HG03460 (cell line): ENCODE measurements at regions not wholly inside any gene's neighbourhood (a gene's known extent, or its start where the extent isn't known, plus 50 kb on each side); places are given as distances from the start of the nearest gene placed in this dataset.

Experiments used
- ATAC-seq: cut with Tn5 transposase; IDR thresholded peaks from one replicate; pipeline ENCODE4 v1.9.1; 2021; ENCODE audit not compliant: unreplicated experiment

GRCh38 chr9:71218774-71219173 is 97.4 kb upstream of the TRPM3 start:
- no peak for ATAC-seq

GRCh38 chr9:71213633-71214032 is 92.2 kb upstream of the TRPM3 start:
- no peak for ATAC-seq

DNA sequence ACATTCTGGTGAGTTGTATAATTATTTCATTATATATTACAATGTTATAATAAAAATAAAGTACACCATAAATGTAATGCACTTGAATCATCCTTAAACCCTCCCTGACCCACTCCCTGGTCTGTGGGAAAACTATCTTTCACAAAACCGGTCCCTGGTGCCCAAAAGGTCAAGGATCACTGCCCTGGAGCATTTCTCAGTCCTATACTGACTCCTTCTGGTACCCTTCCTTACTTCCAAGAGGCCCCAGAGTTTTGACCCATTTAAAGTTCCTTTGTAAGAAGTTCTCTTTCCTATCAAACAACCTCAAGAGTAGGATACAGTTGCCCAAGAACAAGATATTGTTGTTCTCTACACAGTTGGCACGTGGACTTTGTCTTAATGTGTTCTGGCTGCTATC is 88.9 kb upstream of the TRPM3 start:
- ATAC-seq, result no peak

- ATAC-seq, result no peak
These were observed 88.5 kb upstream of the TRPM3 start for GRCh38 chr9:71209890-71210289.

- ATAC-seq, result no peak
These were observed 81.5 kb upstream of the TRPM3 start for GRCh38 chr9:71202931-71203330.

DNA sequence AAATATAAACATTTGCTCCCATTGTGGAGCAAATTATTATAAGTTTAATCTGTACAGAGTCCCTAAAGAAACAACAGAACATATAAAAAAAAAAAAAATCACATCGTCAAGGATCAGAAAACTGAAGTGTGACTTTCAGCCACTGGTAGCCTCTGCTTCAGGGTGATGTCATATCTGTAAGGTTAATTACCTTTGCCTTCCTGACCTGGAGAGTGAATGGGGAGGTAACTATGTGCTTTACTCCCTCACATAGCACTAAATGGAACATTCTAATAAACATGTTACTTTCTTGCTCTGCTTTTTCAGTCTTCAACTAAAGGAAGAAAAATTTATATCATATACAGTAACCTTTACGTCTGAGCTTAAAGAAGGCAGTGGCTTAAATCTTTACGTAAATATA is 70.3 kb upstream of the TRPM3 start:
- no peak for ATAC-seq

- ATAC-seq, result no peak
These were observed 61.8 kb upstream of the TRPM3 start for GRCh38 chr9:71183251-71183650.

GRCh38 chr9:71179183-71179582 is 57.8 kb upstream of the TRPM3 start:
- no peak for ATAC-seq

DNA sequence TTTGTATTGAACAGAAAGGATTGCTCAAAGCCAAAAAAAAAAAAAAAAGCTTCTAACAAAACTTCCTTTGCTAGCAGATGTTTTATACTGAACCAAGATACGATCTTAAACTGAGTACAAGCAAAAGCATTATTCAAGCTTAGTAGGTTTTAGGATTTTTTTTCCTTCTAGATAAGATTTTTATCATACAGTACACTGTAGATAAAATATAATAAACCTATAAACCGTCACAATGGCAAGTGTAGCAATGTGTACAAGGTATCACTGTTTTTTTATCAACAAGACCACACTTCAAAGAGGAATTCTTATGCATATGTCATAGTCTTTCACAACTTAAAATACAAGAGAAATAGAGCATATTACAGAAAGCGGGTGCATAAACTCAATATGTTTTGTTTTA is 56.5 kb upstream of the TRPM3 start:
- no peak for ATAC-seq

DNA sequence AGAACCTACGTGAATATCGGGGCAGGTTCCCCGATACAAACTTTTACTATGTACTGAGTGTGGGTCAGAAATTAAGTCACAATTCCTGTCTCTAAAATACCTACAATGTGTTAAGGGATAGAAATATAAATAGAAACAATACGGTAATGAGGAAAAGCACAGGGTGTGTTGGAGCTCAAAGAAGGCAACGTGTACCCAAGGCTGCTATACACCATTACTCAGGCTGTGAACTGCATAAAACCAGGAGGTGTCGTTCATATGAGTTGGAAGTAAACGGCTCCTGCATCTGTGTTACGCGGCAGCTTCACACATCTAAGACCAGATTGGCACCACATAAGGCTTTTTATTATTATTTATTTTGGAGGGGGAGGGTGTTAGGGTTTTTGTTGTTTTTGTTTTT is 50.1 kb upstream of the TRPM3 start:
- ATAC-seq, result no peak
